ENCODE measurements at regions not wholly inside any gene's neighbourhood (a gene's known extent, or its start where the extent isn't known, plus 50 kb on each side); places are given as distances from the start of the nearest gene placed in this dataset.

DNA sequence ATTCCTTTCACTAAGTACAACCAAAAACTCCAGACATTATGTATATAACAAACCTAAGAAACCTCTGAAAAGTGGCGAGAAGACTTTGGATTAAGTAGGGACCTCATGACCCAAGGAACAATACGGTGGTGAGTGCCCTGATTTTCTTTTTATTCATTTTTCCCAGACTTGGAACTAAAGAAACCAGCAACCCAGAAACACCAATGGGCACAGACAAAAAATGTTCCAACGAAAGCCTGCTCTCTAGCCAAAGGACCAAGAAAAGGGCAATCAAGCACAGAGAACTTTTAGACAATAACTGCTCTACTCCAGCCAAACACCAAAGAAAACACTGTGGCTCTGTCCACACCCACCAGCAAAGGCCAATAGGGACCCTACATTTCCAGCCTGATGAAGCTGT is 66.2 kb upstream of the SSBP2 start:
- TF ChIP-seq, protein P1, sequence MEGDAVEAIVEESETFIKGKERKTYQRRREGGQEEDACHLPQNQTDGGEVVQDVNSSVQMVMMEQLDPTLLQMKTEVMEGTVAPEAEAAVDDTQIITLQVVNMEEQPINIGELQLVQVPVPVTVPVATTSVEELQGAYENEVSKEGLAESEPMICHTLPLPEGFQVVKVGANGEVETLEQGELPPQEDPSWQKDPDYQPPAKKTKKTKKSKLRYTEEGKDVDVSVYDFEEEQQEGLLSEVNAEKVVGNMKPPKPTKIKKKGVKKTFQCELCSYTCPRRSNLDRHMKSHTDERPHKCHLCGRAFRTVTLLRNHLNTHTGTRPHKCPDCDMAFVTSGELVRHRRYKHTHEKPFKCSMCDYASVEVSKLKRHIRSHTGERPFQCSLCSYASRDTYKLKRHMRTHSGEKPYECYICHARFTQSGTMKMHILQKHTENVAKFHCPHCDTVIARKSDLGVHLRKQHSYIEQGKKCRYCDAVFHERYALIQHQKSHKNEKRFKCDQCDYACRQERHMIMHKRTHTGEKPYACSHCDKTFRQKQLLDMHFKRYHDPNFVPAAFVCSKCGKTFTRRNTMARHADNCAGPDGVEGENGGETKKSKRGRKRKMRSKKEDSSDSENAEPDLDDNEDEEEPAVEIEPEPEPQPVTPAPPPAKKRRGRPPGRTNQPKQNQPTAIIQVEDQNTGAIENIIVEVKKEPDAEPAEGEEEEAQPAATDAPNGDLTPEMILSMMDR (IDR thresholded peaks at IDR 0.05): no peak
- no peak for TF ChIP-seq POLR2A (IDR thresholded peaks at IDR 0.05)
